Mesothelial cell of epicardium (in vitro differentiated cells): ENCODE measurements at regions not wholly inside any gene's neighbourhood (a gene's known extent, or its start where the extent isn't known, plus 50 kb on each side); places are given as distances from the start of the nearest gene placed in this dataset.

ENCODE experiments used
- DNase-seq, 2 experiments: peaks; one replicate each; pipeline ENCODE4 v3.0.0; 2021; ENCODE audit warnings: low spot score in 2 of 2; ENCODE audit not compliant: unreplicated experiment in 2 of 2
- H3K27ac Mint-ChIP-seq: 2 replicates; pipeline ENCODE4 v1.8.0; 2021; ENCODE audit warnings: mixed read lengths
- H3K27me3 Mint-ChIP-seq: 2 replicates; pipeline ENCODE4 v1.8.0; 2021; ENCODE audit warnings: low read depth, mixed read lengths
- H3K36me3 Mint-ChIP-seq: 2 replicates; pipeline ENCODE4 v1.8.0; 2021; ENCODE audit warnings: mixed read lengths
- H3K4me1 Mint-ChIP-seq: 2 replicates; pipeline ENCODE4 v1.8.0; 2021; ENCODE audit warnings: mixed read lengths
- H3K4me3 Mint-ChIP-seq: 2 replicates; pipeline ENCODE4 v1.8.0; 2021; ENCODE audit warnings: mild to moderate bottlenecking, moderate library complexity, mixed read lengths
- H3K9me3 Mint-ChIP-seq: 2 replicates; pipeline ENCODE4 v1.8.0; 2021; ENCODE audit warnings: mixed read lengths
- CTCF ChIP-seq: fragments of 200-600 bp; sonication (generic); IDR thresholded peaks from one replicate; pipeline ENCODE4 v1.5.0; 2021; ENCODE audit warnings: antibody characterized with exemption; ENCODE audit not compliant: unreplicated experiment

- no peak for TF ChIP-seq CTCF
- DNase-seq, result no peak
- no peaks in the 10 kb centered on the region for H3K36me3 Mint-ChIP-seq
- peaks cover 13% of the 10 kb centered on the region for H3K4me1 Mint-ChIP-seq
- H3K9me3 Mint-ChIP-seq, result no peaks in the 10 kb centered on the region
- no peaks in the 10 kb centered on the region for H3K27me3 Mint-ChIP-seq
- no peak overlapping the region for H3K27ac Mint-ChIP-seq
- H3K4me3 Mint-ChIP-seq, result no peak overlapping the region
Measured at GRCh38 chr2:195451160-195451559, 205.9 kb upstream of the SLC39A10 start.

GRCh38 chr2:195450552-195451113 is 206.4 kb upstream of the SLC39A10 start:
- Mint-ChIP-seq H3K9me3 (no peaks in the 10 kb centered on the region), H3K27ac (peak overlapping the region; percentile 18), H3K36me3 (no peaks in the 10 kb centered on the region), H3K4me1 (peaks cover 13% of the 10 kb centered on the region), H3K4me3 (no peak overlapping the region), H3K27me3 (no peaks in the 10 kb centered on the region)
- DNase-seq, result no peak
- no peak for TF ChIP-seq CTCF

GRCh38 chr2:195447323-195447975 is 209.6 kb upstream of the SLC39A10 start:
- DNase-seq, result no peak
- Mint-ChIP-seq H3K27ac (no peak overlapping the region), H3K4me1 (peaks cover 19% of the 10 kb centered on the region), H3K27me3 (no peaks in the 10 kb centered on the region), H3K36me3 (peaks cover 2% of the 10 kb centered on the region), H3K9me3 (peaks cover 6% of the 10 kb centered on the region), H3K4me3 (no peak overlapping the region)
- no peak for TF ChIP-seq CTCF

- no peak for TF ChIP-seq CTCF
- Mint-ChIP-seq H3K4me3 (no peak overlapping the region), H3K27ac (no peak overlapping the region), H3K36me3 (peaks cover 5% of the 10 kb centered on the region), H3K4me1 (peaks cover 14% of the 10 kb centered on the region), H3K27me3 (no peaks in the 10 kb centered on the region), H3K9me3 (peaks cover 24% of the 10 kb centered on the region)
- DNase-seq, result no peak
Measured at GRCh38 chr2:195445639-195446038, 211.4 kb upstream of the SLC39A10 start.

GRCh38 chr2:195443926-195444325 is 213.1 kb upstream of the SLC39A10 start:
- DNase-seq, result no peak
- Mint-ChIP-seq H3K4me3 (no peak overlapping the region), H3K36me3 (peaks cover 5% of the 10 kb centered on the region), H3K4me1 (peaks cover 6% of the 10 kb centered on the region), H3K27me3 (no peaks in the 10 kb centered on the region), H3K9me3 (peaks cover 24% of the 10 kb centered on the region), H3K27ac (no peak overlapping the region)
- TF ChIP-seq CTCF, result no peak
